22Rv1 (cell line): ENCODE measurements at regions not wholly inside any gene's neighbourhood (a gene's known extent, or its start where the extent isn't known, plus 50 kb on each side); places are given as distances from the start of the nearest gene placed in this dataset.

Experiments
- CTCF ChIP-seq: fragments of 450-650 bp; IDR thresholded peaks from 2 replicates; pipeline ENCODE4 v1.5.1; 2017; ENCODE audit warnings: mild to moderate bottlenecking
- ZFX ChIP-seq: fragments of 450-650 bp; IDR thresholded peaks from 2 replicates; pipeline ENCODE4 v1.6.1; 2017; ENCODE audit warnings: antibody characterized with exemption, borderline replicate concordance

- TF ChIP-seq CTCF: no peak
- TF ChIP-seq ZFX: no peak
These were observed 89.8 kb upstream of the ZC3H12C start for GRCh38 chr11:110003426-110003825.
